ENCODE measurements at regions not wholly inside any gene's neighbourhood (a gene's known extent, or its start where the extent isn't known, plus 50 kb on each side); places are given as distances from the start of the nearest gene placed in this dataset.

GRCh38 chr2:109707281-109708147 lies 86.6 kb upstream of the RGPD5 start:
- WGBS, 2 donors (ENCODE audit: low coverage in 1 of 2): 76 to 84% methylated on average over 4 to 5 of the region's 9 CpGs
- TF ChIP-seq POLR2AphosphoS5 (IDR thresholded peaks at IDR 0.05): no peak
- no peak for TF ChIP-seq CTCF (IDR thresholded peaks at IDR 0.05)
- TF ChIP-seq EP300 (IDR thresholded peaks at IDR 0.05): no peak
- no peak for TF ChIP-seq POLR2A (IDR thresholded peaks at IDR 0.05)
- no peaks in the 10 kb centered on the region for H3K4me1 ChIP-seq
- ATAC-seq: no peak
- H3K27me3 ChIP-seq: no peaks in the 10 kb centered on the region
- no peak overlapping the region for H3K4me3 ChIP-seq
- H3K36me3 ChIP-seq: no peaks in the 10 kb centered on the region
- H3K9me3 ChIP-seq: no peaks in the 10 kb centered on the region
- no peak overlapping the region for H3K27ac ChIP-seq

DNA sequence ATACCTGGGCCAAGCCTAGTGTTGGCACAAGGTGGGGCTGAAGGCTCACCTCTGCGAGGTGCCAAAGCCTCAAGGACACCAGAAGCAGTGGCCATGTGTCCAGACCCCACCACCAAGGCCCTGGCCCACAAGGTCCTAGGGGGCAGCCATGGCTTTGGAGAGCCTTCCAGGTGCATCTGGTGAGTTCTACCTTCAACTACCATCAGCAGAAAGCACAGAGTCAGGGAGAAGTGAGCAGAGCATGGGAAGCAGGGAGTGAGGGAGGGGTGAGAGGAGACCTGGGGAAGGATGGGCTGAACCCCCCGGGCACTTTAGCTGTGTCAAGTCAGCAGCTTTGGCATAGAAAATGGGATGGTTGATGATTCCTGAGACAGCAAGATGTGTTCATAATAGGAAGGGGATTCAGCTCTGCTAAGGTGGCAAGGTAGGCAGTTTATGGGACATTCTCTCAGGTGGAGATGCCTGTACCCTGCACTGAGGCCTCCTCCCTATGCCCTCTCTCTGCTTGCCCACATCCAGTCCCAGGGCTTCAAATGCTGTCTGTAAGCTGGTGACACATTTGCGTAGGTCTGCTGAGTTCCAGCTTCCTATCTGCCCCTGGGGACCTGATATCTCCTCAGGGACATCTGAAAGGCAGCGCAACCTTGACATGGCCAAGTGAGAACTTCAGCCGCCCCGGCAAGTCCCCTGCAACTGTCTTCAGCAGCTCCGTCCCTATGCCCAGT lies 83.4 kb upstream of the RGPD5 start:
- Histone ChIP-seq H3K36me3 (no peaks in the 10 kb centered on the region), H3K4me1 (peaks cover 0 to 6% (median 0%) of the 10 kb centered on the region in 3 donors), H3K27ac (no peak overlapping the region), H3K4me3 (no peak overlapping the region), H3K9me3 (no peaks in the 10 kb centered on the region), H3K27me3 (no peaks in the 10 kb centered on the region)
- TF ChIP-seq POLR2AphosphoS5 (IDR thresholded peaks at IDR 0.05) (no peak), POLR2A (IDR thresholded peaks at IDR 0.05) (no peak), CTCF (IDR thresholded peaks at IDR 0.05) (no peak), EP300 (IDR thresholded peaks at IDR 0.05) (no peak)
- 94 to 100% methylated on average over 5 to 6 of the region's 7 CpGs for WGBS, 2 donors (ENCODE audit: low coverage in 1 of 2)
- ATAC-seq: no peak

DNA sequence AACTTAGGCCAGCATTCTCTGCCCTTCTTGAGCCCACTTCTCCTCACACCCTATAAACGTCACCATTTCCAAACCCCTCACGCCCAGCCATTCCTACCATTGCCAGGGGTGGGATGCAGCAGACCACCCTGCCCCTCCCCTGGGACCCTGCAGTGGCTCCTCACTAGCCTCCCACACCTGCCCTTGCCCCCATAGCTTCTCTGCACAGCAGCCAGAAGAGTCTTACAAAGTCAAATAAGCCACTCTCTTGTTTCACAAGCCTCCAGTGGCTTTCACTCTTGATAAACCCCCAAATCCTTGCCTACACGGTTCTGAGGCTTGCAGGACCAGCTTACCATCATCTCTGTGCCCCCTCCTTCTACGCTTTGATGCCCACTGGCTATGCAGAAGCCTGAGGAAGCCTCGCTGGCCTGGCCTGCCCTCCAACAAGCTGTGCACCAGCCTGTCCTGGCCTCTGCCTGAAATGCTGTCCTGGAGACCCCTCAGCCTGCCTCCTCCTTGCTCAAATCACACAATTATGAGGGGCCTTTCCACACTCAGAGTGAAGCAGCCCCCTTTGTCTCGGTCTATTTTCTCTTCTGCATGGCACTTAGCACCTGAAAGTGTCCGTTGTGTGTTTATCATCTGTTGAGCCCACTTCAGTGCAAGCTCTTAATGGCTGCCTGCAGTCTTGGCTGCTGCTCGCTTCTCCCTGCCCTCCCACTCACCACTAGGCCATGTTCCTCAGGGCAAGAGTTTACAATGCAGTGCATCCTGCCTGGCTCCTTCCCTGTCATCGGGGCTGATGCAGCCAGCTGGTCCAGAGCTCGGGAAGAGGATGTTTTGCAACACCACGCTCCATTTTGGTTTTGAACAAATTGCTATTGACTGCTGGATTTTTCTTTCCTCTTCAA lies 82.6 kb upstream of the RGPD5 start:
- ATAC-seq: no peak
- 76 to 78% methylated on average over 9 of the region's 11 CpGs for WGBS, 2 donors (ENCODE audit: low coverage in 1 of 2)
- Histone ChIP-seq H3K27me3 (no peaks in the 10 kb centered on the region), H3K4me1 (peaks cover 0 to 6% (median 0%) of the 10 kb centered on the region in 3 donors), H3K9me3 (no peaks in the 10 kb centered on the region), H3K27ac (no peak overlapping the region), H3K4me3 (no peak overlapping the region), H3K36me3 (no peaks in the 10 kb centered on the region)
- TF ChIP-seq POLR2A (IDR thresholded peaks at IDR 0.05) (no peak), EP300 (IDR thresholded peaks at IDR 0.05) (no peak), CTCF (IDR thresholded peaks at IDR 0.05) (no peak), POLR2AphosphoS5 (IDR thresholded peaks at IDR 0.05) (no peak)

- no peak overlapping the region for H3K27ac ChIP-seq
- ATAC-seq: no peak
- no peak overlapping the region for H3K4me3 ChIP-seq
- H3K4me1 ChIP-seq: peaks cover 0 to 6% (median 0%) of the 10 kb centered on the region in 3 donors
- 100% methylated on average over 1 of the region's 2 CpGs; no CpG with 5 or more reads in 1 of the 2 donors for WGBS, 2 donors (ENCODE audit: low coverage in 1 of 2)
- no peaks in the 10 kb centered on the region for H3K9me3 ChIP-seq
- H3K36me3 ChIP-seq: no peaks in the 10 kb centered on the region
- H3K27me3 ChIP-seq: no peaks in the 10 kb centered on the region
- TF ChIP-seq EP300 (IDR thresholded peaks at IDR 0.05): no peak
- no peak for TF ChIP-seq POLR2AphosphoS5 (IDR thresholded peaks at IDR 0.05)
- no peak for TF ChIP-seq POLR2A (IDR thresholded peaks at IDR 0.05)
- no peak for TF ChIP-seq CTCF (IDR thresholded peaks at IDR 0.05)
These were observed 82.0 kb upstream of the RGPD5 start for GRCh38 chr2:109712123-109712449.

Data from gastroesophageal sphincter (tissue), 4 donors.